ENCODE measurements at regions not wholly inside any gene's neighbourhood (a gene's known extent, or its start where the extent isn't known, plus 50 kb on each side); places are given as distances from the start of the nearest gene placed in this dataset.

DNA sequence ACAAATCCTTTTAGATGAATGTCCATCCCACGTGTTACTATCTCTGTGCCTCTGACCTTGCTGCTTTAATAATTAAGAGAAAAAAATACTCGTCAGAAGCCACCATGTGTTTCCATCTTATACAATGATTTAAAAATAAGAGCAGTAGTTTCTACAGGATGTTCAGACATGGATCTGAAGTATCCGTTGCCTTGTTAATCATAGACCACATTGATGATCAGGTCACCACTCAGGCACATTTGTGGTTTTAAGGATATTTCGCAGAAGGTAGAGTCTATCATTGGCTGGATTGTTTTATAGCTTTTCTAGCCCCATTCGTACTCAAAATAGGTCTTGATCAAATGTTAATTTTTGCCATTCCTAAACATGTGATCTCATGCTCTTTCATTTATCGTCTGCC lies 710.0 kb upstream of the ARGLU1 start:
- no peaks in the 10 kb centered on the region for H3K9me3 ChIP-seq (ENCODE audit: control insufficient read depth, insufficient read depth, low read depth, low read length)
- TF ChIP-seq, protein P1, sequence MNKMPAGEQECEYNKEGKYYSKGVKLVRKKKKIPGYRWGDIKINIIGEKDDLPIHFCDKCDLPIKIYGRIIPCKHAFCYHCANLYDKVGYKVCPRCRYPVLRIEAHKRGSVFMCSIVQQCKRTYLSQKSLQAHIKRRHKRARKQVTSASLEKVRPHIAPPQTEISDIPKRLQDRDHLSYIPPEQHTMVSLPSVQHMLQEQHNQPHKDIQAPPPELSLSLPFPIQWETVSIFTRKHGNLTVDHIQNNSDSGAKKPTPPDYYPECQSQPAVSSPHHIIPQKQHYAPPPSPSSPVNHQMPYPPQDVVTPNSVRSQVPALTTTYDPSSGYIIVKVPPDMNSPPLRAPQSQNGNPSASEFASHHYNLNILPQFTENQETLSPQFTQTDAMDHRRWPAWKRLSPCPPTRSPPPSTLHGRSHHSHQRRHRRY (tag by site-specific recombination; IDR thresholded peaks at IDR 0.05): no peak
- TF ChIP-seq ZNF626 (tag by site-specific recombination; IDR thresholded peaks at IDR 0.05): no peak
- TF ChIP-seq ZNF121 (tag by site-specific recombination; IDR thresholded peaks at IDR 0.05): no peak
- TF ChIP-seq GFI1B (tag by site-specific recombination; IDR thresholded peaks at IDR 0.05): no peak
- TF ChIP-seq GLI4 (tag by site-specific recombination; IDR thresholded peaks at IDR 0.05): no peak
- TF ChIP-seq, protein P2, sequence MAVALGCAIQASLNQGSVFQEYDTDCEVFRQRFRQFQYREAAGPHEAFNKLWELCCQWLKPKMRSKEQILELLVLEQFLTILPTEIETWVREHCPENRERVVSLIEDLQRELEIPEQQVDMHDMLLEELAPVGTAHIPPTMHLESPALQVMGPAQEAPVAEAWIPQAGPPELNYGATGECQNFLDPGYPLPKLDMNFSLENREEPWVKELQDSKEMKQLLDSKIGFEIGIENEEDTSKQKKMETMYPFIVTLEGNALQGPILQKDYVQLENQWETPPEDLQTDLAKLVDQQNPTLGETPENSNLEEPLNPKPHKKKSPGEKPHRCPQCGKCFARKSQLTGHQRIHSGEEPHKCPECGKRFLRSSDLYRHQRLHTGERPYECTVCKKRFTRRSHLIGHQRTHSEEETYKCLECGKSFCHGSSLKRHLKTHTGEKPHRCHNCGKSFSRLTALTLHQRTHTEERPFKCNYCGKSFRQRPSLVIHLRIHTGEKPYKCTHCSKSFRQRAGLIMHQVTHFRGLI (tag by site-specific recombination; IDR thresholded peaks at IDR 0.05): no peak
- TF ChIP-seq ZNF654 (tag by site-specific recombination; IDR thresholded peaks at IDR 0.05; ENCODE audit: low read depth): no peak
- H3K27ac ChIP-seq (ENCODE audit: extremely low read depth, low read depth, low read length): no peak overlapping the region
- CTCF ChIA-PET: no interaction called here
- no peak overlapping the region for H3K4me3 ChIP-seq (ENCODE audit: low read depth, low read length)
- H3K4me1 ChIP-seq (ENCODE audit: control insufficient read depth, insufficient read depth, low read length): no peaks in the 10 kb centered on the region
- POLR2A ChIA-PET: no interaction called here
- H3K36me3 ChIP-seq (ENCODE audit: control insufficient read depth in 2 of 2, insufficient read depth in 1 of 2, low read length in 2 of 2): no peaks in the 10 kb centered on the region

DNA sequence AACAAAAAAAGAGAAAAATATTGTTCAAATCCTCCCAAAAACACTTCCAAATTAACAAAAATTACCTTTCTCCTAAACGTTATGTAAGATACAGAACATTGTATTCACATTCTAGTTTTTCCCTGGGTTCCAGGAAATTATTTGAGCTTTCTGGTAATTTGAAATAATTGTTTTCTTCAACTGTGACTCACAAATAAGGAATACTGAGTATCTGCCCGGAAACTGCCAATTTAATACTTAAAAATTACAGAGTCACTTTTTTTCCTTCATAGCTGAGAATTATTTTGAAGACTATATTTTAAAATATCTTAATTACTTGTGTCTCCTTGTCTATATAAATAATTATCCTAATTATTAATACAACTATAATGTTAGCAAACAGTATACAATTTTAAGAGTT lies 709.0 kb upstream of the ARGLU1 start:
- H3K36me3 ChIP-seq (ENCODE audit: control insufficient read depth in 2 of 2, insufficient read depth in 1 of 2, low read length in 2 of 2): no peaks in the 10 kb centered on the region
- no peak overlapping the region for H3K27ac ChIP-seq (ENCODE audit: extremely low read depth, low read depth, low read length)
- POLR2A ChIA-PET: no interaction called here
- H3K4me3 ChIP-seq (ENCODE audit: low read depth, low read length): no peak overlapping the region
- H3K9me3 ChIP-seq (ENCODE audit: control insufficient read depth, insufficient read depth, low read depth, low read length): no peaks in the 10 kb centered on the region
- TF ChIP-seq, protein P3, sequence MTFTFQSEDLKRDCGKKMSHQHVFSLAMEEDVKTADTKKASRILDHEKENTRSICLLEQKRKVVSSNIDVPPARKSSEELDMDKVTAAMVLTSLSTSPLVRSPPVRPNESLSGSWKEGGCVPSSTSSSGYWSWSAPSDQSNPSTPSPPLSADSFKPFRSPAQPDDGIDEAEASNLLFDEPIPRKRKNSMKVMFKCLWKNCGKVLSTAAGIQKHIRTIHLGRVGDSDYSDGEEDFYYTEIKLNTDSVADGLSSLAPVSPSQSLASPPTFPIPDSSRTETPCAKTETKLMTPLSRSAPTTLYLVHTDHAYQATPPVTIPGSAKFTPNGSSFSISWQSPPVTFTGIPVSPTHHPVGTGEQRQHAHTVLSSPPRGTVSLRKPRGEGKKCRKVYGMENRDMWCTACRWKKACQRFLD (tag by site-specific recombination; IDR thresholded peaks at IDR 0.05): no peak
- TF ChIP-seq, protein P4, sequence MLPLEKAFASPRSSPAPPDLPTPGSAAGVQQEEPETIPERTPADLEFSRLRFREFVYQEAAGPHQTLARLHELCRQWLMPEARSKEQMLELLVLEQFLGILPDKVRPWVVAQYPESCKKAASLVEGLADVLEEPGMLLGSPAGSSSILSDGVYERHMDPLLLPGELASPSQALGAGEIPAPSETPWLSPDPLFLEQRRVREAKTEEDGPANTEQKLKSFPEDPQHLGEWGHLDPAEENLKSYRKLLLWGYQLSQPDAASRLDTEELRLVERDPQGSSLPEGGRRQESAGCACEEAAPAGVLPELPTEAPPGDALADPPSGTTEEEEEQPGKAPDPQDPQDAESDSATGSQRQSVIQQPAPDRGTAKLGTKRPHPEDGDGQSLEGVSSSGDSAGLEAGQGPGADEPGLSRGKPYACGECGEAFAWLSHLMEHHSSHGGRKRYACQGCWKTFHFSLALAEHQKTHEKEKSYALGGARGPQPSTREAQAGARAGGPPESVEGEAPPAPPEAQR (tag by site-specific recombination; IDR thresholded peaks at IDR 0.05): no peak
- TF ChIP-seq, protein P5, sequence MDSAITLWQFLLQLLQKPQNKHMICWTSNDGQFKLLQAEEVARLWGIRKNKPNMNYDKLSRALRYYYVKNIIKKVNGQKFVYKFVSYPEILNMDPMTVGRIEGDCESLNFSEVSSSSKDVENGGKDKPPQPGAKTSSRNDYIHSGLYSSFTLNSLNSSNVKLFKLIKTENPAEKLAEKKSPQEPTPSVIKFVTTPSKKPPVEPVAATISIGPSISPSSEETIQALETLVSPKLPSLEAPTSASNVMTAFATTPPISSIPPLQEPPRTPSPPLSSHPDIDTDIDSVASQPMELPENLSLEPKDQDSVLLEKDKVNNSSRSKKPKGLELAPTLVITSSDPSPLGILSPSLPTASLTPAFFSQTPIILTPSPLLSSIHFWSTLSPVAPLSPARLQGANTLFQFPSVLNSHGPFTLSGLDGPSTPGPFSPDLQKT (IDR thresholded peaks at IDR 0.05; ENCODE audit: borderline replicate concordance, low read depth, low read length): no peak
- no peak for TF ChIP-seq ZNF184 (tag by site-specific recombination; IDR thresholded peaks at IDR 0.05)
- TF ChIP-seq ZNF324 (tag by site-specific recombination; IDR thresholded peaks at IDR 0.05): no peak
- TF ChIP-seq ZNF366 (tag by site-specific recombination; conservative IDR thresholded peaks at IDR 0.05): no peak
- TF ChIP-seq GLI2 (tag by site-specific recombination; IDR thresholded peaks at IDR 0.05; ENCODE audit: borderline replicate concordance, low read depth): no peak
- TF ChIP-seq ZNF585B (tag by site-specific recombination; IDR thresholded peaks at IDR 0.05): no peak
- TF ChIP-seq ZNF473 (tag by site-specific recombination; IDR thresholded peaks at IDR 0.05): no peak
- TF ChIP-seq SP2 (tag by site-specific recombination; IDR thresholded peaks at IDR 0.05): no peak
- no peak for TF ChIP-seq ZNF155 (tag by site-specific recombination; IDR thresholded peaks at IDR 0.05)
- TF ChIP-seq ZNF677 (tag by site-specific recombination; IDR thresholded peaks at IDR 0.05): no peak
- TF ChIP-seq ZNF843 (tag by site-specific recombination; IDR thresholded peaks at IDR 0.05): no peak
- TF ChIP-seq, protein P6, sequence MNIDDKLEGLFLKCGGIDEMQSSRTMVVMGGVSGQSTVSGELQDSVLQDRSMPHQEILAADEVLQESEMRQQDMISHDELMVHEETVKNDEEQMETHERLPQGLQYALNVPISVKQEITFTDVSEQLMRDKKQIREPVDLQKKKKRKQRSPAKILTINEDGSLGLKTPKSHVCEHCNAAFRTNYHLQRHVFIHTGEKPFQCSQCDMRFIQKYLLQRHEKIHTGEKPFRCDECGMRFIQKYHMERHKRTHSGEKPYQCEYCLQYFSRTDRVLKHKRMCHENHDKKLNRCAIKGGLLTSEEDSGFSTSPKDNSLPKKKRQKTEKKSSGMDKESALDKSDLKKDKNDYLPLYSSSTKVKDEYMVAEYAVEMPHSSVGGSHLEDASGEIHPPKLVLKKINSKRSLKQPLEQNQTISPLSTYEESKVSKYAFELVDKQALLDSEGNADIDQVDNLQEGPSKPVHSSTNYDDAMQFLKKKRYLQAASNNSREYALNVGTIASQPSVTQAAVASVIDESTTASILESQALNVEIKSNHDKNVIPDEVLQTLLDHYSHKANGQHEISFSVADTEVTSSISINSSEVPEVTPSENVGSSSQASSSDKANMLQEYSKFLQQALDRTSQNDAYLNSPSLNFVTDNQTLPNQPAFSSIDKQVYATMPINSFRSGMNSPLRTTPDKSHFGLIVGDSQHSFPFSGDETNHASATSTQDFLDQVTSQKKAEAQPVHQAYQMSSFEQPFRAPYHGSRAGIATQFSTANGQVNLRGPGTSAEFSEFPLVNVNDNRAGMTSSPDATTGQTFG (tag by site-specific recombination; IDR thresholded peaks at IDR 0.05; ENCODE audit: borderline replicate concordance): no peak
- TF ChIP-seq ZNF660 (tag by site-specific recombination; IDR thresholded peaks at IDR 0.05): no peak
- TF ChIP-seq MZF1 (tag by site-specific recombination; IDR thresholded peaks at IDR 0.05; ENCODE audit: borderline replicate concordance): no peak
- TF ChIP-seq ZNF558 (tag by site-specific recombination; IDR thresholded peaks at IDR 0.05): no peak
- no peak for TF ChIP-seq ZNF391 (tag by site-specific recombination; IDR thresholded peaks at IDR 0.05; ENCODE audit: borderline replicate concordance, low read depth)
- H3K4me1 ChIP-seq (ENCODE audit: control insufficient read depth, insufficient read depth, low read length): no peaks in the 10 kb centered on the region
- CTCF ChIA-PET: no interaction called here
